ENCODE measurements at regions not wholly inside any gene's neighbourhood (a gene's known extent, or its start where the extent isn't known, plus 50 kb on each side); places are given as distances from the start of the nearest gene placed in this dataset.

DNA sequence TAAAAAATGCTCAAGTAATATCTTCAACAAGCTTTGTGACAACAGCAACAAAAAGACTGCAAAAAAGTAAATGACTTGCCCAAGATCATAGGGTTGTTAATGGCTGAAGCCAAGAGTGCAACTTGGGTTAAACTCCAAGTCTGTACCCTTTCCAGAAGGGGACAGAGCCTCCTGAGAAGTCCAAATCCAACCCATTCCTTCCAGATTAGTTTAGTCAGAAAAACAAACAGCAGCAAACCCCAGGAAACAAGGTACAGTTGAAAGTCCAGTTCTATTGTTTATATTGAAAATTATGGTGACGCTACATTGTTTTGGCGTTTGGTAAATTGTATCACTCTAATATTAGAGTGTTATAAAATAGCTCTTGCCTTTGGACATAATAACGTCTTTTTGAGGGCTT is 239.9 kb downstream of the SPTSSA start:
- DNase-seq (ENCODE audit: low spot score in 2 of 2): no peak
- no peaks in the 10 kb centered on the region for H3K9me3 ChIP-seq
- H3K4me3 ChIP-seq: no peak overlapping the region
- in situ Hi-C loops (cut with MboI; ENCODE audit: low sequenced_read_pairs): no loop called here
- H3K36me3 ChIP-seq (replicated peaks): no peaks in the 10 kb centered on the region
- no peaks in the 10 kb centered on the region for H3K27me3 ChIP-seq (ENCODE audit: low read depth)
- H3K4me1 ChIP-seq: peaks cover 43% of the 10 kb centered on the region

DNA sequence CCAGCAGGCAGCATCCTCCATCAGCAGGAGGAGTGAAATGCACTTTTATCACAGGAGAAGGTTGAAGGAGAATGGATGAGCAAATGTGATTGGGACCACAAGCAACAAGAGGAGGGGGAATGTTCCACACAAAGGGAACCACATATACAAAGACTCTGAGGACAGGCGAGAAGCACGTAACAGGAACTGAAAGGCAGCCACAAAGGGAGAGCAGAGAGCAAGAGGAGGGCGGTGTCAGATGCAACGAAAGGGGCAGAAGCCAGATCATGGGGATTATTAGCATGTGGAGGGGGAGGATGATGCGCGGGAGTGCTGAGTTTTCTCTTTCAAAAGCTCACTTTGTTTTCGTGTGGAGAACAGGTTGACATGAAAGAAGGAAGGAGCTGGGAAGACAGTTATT is 241.1 kb downstream of the SPTSSA start:
- Histone ChIP-seq H3K9me3 (no peaks in the 10 kb centered on the region), H3K4me1 (peaks cover 40% of the 10 kb centered on the region), H3K27me3 (ENCODE audit: low read depth) (no peaks in the 10 kb centered on the region), H3K36me3 (replicated peaks) (no peaks in the 10 kb centered on the region), H3K4me3 (no peak overlapping the region)
- DNase-seq (ENCODE audit: low spot score in 2 of 2): peak; percentile 56 to 65
- in situ Hi-C loops (cut with MboI; ENCODE audit: low sequenced_read_pairs): no loop called here

DNA sequence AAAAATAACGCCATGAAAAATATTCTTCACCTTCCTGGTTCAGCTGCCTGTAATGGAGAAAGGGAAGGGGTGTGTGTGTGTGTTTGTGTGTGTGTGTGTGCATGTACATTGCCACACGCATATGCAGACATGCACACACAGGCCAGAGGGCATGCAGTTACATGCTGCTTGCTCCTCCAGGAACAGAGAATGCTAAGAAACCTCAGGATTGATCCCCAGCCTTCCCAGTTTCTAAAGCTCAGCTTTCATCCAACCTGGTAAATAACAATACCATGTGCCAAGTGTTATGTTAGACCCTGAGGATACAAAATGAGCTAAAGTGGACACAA is 241.7 kb downstream of the SPTSSA start:
- Histone ChIP-seq H3K4me3 (no peak overlapping the region), H3K9me3 (no peaks in the 10 kb centered on the region), H3K36me3 (replicated peaks) (no peaks in the 10 kb centered on the region), H3K4me1 (peaks cover 39% of the 10 kb centered on the region), H3K27me3 (ENCODE audit: low read depth) (no peaks in the 10 kb centered on the region)
- in situ Hi-C loops (cut with MboI; ENCODE audit: low sequenced_read_pairs): no loop called here
- DNase-seq (ENCODE audit: low spot score in 2 of 2): no peak

DNA sequence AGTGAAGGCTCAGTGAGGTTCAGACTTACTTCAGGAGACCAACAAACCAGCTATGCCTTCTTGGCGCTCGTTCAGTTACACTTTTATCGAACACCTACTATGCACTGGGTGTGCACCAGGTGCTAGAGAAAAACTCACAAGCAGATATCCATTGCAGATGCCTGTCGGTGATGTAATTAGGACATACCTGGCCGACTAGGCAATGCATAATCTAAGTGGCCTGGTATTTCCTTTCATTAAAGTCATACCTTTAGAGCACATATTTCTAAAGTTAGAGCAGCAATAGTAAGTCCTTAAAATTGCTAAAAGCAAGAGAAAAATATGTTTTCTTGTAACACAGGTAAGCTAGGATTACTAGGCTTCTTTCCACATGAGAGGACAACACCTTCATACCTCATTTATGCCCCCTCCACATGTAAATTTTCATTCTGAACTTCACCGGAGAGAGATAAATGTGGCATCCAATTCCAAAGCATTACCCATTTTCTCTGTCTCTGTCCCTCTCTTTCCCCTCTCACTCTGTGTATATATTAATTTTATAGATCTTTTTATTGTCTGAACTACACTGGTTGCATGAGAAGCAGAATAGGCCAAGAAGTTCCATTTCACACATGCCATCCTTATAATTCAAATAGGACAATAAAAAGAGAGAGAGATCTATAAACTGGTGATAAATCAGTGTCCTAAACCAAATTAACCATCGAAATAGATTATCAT is 242.2 kb downstream of the SPTSSA start:
- Histone ChIP-seq H3K27me3 (ENCODE audit: low read depth) (no peaks in the 10 kb centered on the region), H3K9me3 (no peaks in the 10 kb centered on the region), H3K4me3 (no peak overlapping the region), H3K36me3 (replicated peaks) (no peaks in the 10 kb centered on the region), H3K4me1 (peaks cover 39% of the 10 kb centered on the region)
- in situ Hi-C loops (cut with MboI; ENCODE audit: low sequenced_read_pairs): no loop called here
- no peak for DNase-seq (ENCODE audit: low spot score in 2 of 2)

DNA sequence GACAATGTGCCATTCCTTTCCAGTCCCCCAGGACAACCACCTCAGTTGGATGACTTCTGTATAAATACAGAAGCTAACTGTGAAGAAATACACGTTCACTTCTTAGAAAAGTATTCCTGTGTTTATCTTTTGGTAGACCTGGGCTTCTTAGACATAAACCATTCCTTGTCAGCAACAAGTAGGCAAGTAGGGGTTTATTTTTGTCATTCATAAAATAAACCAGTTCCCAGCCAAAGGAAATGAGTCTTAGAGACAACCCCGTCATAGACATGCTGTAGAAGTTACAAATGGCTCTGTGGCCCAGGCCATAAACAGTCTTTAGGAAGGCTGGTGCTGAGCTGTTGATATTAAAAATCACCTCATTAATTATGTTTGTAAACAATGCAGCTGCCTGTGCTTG is 243.2 kb downstream of the SPTSSA start:
- Histone ChIP-seq H3K27me3 (ENCODE audit: low read depth) (no peaks in the 10 kb centered on the region), H3K4me3 (no peak overlapping the region), H3K4me1 (peaks cover 32% of the 10 kb centered on the region), H3K36me3 (replicated peaks) (no peaks in the 10 kb centered on the region), H3K9me3 (no peaks in the 10 kb centered on the region)
- no peak for DNase-seq (ENCODE audit: low spot score in 2 of 2)
- in situ Hi-C loops (cut with MboI; ENCODE audit: low sequenced_read_pairs): no loop called here

DNA sequence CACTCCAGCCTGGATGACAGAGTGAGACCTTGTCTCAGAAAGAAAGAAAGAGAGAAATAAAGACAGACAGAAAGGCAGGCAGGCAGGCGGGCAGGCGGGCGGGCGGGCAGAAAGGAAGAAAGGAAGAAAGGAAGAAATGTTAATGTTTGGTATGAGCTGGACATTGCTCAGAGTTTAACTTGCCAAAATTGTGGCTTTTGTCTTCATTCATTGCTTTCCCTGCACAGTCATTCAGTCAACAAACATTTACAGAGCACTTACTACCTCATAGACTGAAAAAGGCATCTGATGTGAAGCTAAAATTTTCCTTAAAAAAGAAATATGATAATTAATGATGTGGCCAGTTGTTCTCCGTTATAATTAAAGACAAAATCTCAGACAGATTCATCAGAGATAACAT is 247.1 kb downstream of the SPTSSA start:
- Histone ChIP-seq H3K27me3 (ENCODE audit: low read depth) (no peaks in the 10 kb centered on the region), H3K9me3 (no peaks in the 10 kb centered on the region), H3K4me3 (no peak overlapping the region), H3K36me3 (replicated peaks) (no peaks in the 10 kb centered on the region), H3K4me1 (no peaks in the 10 kb centered on the region)
- DNase-seq (ENCODE audit: low spot score in 2 of 2): no peak
- in situ Hi-C loops (cut with MboI; ENCODE audit: low sequenced_read_pairs): no loop called here

DNA sequence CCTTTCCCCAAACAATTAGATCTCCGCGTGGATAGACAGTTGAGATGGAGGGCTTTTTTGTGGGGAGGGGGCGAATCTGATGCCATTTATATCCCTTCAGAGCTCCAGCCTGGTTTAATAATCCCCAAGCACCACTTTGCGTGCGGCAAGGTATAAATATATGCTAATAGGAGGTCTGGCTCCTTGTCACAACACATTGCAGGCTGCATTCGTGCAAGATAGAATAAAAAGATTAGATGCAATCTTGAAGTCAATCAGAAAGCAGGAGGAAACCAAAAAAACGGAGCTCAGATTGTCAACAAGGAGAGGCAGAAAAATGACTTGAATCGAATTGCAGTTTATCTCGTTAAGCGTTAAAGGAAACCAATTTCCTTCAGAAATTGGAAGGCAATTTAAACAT is 248.7 kb downstream of the SPTSSA start:
- Histone ChIP-seq H3K9me3 (no peaks in the 10 kb centered on the region), H3K4me1 (no peaks in the 10 kb centered on the region), H3K36me3 (replicated peaks) (no peaks in the 10 kb centered on the region), H3K27me3 (ENCODE audit: low read depth) (no peaks in the 10 kb centered on the region), H3K4me3 (no peak overlapping the region)
- DNase-seq (ENCODE audit: low spot score in 2 of 2): no peak
- in situ Hi-C loops (cut with MboI; ENCODE audit: low sequenced_read_pairs): no loop called here

DNA sequence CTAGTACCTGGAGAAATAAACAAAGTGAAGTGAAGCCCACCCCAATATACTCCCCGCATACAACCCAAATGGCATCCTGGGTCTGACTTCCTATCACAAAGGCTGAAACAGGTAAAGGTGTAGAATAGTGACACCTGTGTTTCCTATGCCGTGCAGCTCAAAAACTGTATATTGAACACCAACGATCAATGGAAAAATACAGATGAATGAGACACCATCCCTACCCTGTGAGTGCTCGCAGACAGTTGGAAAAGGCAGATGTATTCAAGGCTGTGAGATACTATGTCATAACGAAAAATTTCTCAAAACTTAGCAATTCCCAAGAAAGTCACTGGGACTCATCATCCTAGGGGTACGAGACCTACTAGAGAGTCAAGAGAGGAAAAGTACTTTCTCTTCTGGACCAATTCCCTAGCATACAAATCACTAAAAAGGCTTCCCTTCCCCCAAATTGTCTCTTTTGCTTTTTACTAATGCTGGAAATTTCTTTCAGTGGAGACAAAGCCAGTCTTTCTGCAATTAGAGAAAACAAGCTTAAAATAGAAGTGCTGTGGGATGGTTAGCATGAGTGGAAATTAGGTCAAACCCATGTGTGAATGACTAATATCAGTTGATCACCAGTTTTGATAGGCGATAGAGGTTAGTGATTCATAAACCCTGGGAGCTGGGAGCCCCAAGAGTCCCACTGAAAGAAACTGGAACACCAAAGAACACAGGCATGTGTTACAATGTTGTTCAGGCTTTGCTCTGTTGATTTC is 249.7 kb downstream of the SPTSSA start:
- no peaks in the 10 kb centered on the region for H3K36me3 ChIP-seq (replicated peaks)
- in situ Hi-C loops (cut with MboI; ENCODE audit: low sequenced_read_pairs): no loop called here
- H3K9me3 ChIP-seq: no peaks in the 10 kb centered on the region
- H3K4me1 ChIP-seq: no peaks in the 10 kb centered on the region
- H3K4me3 ChIP-seq: no peak overlapping the region
- no peaks in the 10 kb centered on the region for H3K27me3 ChIP-seq (ENCODE audit: low read depth)
- no peak for DNase-seq (ENCODE audit: low spot score in 2 of 2)

DNA sequence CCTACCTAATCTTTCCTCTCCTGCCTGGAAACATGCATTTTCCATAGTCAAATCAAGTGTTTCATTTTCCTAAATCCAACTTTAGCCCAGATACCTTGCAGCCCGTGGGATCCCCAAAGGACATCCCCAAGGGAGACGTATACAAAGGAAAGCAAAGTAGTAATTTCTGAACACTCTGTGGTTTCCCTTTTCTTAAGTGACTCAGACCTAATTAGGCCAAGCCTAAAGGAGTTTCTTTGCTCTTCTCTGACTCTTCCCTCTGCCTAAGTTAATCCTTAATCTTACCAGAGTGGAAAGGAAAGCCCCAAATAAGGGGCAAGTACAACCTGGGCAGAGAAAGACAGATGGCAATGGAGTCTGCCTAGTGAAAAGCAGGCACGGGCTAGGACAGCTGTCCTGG is 250.3 kb downstream of the SPTSSA start:
- no peak for DNase-seq (ENCODE audit: low spot score in 2 of 2)
- H3K36me3 ChIP-seq (replicated peaks): no peaks in the 10 kb centered on the region
- no peaks in the 10 kb centered on the region for H3K9me3 ChIP-seq
- no peaks in the 10 kb centered on the region for H3K27me3 ChIP-seq (ENCODE audit: low read depth)
- in situ Hi-C loops (cut with MboI; ENCODE audit: low sequenced_read_pairs): no loop called here
- no peak overlapping the region for H3K4me3 ChIP-seq
- H3K4me1 ChIP-seq: no peaks in the 10 kb centered on the region

DNA sequence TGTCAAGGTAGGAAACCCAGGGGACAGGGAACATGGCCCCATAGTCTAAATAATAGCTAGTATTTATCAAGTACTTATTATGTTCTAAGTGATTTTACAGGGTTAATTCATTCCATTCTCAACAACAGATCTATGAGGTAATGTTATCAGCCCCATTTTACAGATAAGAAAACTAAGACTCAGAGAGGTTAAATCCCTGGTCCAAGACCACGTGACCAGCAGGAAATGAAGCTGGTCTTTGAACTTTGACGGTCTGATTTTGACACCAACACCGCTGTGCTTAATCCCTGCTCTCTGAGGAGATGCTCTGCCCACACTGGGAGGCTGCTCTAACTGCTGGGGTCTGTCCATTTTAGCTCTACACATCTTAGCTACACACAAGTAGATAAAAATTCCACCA is 253.5 kb downstream of the SPTSSA start:
- no peaks in the 10 kb centered on the region for H3K9me3 ChIP-seq
- no peaks in the 10 kb centered on the region for H3K4me1 ChIP-seq
- H3K4me3 ChIP-seq: no peak overlapping the region
- in situ Hi-C loops (cut with MboI; ENCODE audit: low sequenced_read_pairs): no loop called here
- DNase-seq (ENCODE audit: low spot score in 2 of 2): no peak
- no peaks in the 10 kb centered on the region for H3K27me3 ChIP-seq (ENCODE audit: low read depth)
- H3K36me3 ChIP-seq (replicated peaks): no peaks in the 10 kb centered on the region

DNA sequence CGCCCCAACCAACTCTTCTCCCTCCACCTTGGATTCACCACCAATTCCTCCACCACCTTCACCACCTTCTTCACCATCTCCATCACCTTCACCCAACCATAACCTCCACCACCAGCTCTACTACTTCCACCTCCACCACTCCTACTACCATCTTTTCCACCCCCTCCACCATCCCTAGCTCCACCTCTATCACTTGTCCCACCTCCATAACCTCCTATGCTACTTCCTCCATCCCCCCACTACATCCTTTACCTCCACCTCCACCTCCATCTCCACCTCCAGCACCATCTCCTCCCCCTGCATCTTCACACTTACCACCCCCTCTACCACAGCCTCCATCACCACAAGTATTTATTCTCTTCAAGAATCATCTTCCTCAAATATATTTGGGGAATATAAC is 254.9 kb upstream of the EGLN3 start:
- Histone ChIP-seq H3K27me3 (ENCODE audit: low read depth) (no peaks in the 10 kb centered on the region), H3K4me3 (no peak overlapping the region)
- in situ Hi-C loops (cut with MboI; ENCODE audit: low sequenced_read_pairs): no loop called here

DNA sequence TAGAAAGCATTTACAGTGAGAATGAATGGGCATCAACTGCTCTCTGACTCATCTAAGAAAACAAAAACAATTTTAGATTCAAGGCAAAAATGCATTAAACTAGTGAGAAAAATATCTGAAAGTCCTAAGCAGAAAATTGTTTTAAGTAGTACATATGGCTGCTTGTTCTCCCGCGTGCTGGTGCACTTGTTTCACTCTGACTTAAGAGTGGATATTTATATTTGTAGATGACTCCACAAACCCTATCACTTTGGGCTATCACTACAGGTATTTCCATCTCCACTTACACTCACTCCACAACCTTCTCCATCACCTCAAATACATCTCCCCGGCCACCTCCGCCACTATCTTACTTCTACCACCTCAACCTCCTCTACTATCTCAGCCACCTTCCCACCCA is 253.9 kb upstream of the EGLN3 start:
- H3K9me3 ChIP-seq: no peaks in the 10 kb centered on the region
- H3K4me3 ChIP-seq: no peak overlapping the region
- peaks cover 5% of the 10 kb centered on the region for H3K4me1 ChIP-seq
- no peaks in the 10 kb centered on the region for H3K36me3 ChIP-seq (replicated peaks)
- no peaks in the 10 kb centered on the region for H3K27me3 ChIP-seq (ENCODE audit: low read depth)
- in situ Hi-C loops (cut with MboI; ENCODE audit: low sequenced_read_pairs): no loop called here
- DNase-seq (ENCODE audit: low spot score in 2 of 2): no peak

More for the DNA sequence above, 254.9 kb upstream of the EGLN3 start:
- DNase-seq (ENCODE audit: low spot score in 2 of 2): no peak
- H3K36me3 ChIP-seq (replicated peaks): no peaks in the 10 kb centered on the region
- H3K4me1 ChIP-seq: peaks cover 5% of the 10 kb centered on the region
- no peaks in the 10 kb centered on the region for H3K9me3 ChIP-seq

DNA sequence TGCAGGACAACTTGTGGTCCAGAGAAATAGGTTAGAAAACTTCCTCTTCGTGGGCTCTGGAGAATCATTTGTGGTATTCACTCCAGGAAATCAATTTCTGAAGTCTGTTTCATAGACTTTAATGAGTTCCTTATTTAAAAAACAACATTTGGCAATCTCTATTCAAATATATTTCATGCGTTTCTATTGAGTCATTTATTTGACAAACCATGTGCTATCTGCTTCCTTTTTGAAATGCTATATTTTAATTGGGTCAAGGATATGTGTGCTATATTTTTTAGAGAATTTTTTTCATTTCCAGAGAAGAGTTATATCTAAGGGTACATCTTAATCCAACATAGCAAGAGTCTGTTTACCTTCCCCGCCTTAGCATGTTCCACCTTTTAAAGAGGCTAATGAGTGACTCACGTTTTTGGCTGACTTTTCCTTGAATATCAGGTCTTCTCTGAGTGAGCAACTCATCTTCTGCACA is 252.4 kb upstream of the EGLN3 start:
- H3K4me1 ChIP-seq: peaks cover 5% of the 10 kb centered on the region
- no peaks in the 10 kb centered on the region for H3K9me3 ChIP-seq
- in situ Hi-C loops (cut with MboI; ENCODE audit: low sequenced_read_pairs): no loop called here
- no peak for DNase-seq (ENCODE audit: low spot score in 2 of 2)
- no peaks in the 10 kb centered on the region for H3K27me3 ChIP-seq (ENCODE audit: low read depth)
- no peaks in the 10 kb centered on the region for H3K36me3 ChIP-seq (replicated peaks)
- H3K4me3 ChIP-seq: no peak overlapping the region

DNA sequence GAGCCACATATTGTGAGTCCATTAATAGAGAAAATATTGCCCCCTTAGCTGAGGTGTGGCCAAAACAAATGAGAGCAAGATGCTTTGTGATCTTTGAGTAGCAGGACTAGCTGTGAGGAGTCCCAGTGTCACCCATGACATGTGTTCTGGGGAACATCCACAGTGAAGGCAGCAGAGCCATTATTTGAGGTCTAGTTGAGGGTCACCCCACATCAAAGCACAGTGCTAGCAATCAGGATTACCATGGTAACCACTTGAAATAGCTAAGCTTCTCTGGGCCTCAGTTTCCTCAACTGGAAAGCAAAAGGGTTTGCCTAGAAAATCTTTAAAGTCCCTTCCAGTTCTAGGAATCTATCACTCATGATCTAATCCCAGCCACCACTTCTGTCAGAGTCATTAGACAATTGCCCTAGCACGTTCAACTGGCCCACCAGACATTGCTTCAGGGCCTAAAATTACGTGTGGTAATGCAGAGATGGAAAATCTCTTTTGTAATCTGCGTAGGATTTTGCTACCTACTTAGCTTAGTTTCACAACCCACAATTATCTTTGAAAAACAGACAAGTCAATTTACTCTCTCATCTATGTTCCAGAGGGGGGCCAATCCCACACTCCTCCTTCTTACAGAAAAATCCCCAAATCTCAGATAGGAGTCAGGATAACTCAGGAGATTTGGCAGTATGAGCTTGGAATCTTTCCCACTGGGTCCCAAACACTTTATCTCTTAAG is 251.2 kb upstream of the EGLN3 start:
- H3K4me3 ChIP-seq: no peak overlapping the region
- peaks cover 5% of the 10 kb centered on the region for H3K4me1 ChIP-seq
- in situ Hi-C loops (cut with MboI; ENCODE audit: low sequenced_read_pairs): no loop called here
- H3K9me3 ChIP-seq: no peaks in the 10 kb centered on the region
- no peaks in the 10 kb centered on the region for H3K27me3 ChIP-seq (ENCODE audit: low read depth)
- DNase-seq (ENCODE audit: low spot score in 2 of 2): no peak
- no peaks in the 10 kb centered on the region for H3K36me3 ChIP-seq (replicated peaks)

All from HAP-1 (cell line).